GM12878 (cell line): ENCODE measurements at regions not wholly inside any gene's neighbourhood (a gene's known extent, or its start where the extent isn't known, plus 50 kb on each side); places are given as distances from the start of the nearest gene placed in this dataset.

ENCODE experiments used
- ATAC-seq: fragments of 200-7000 bp; cut with Tn5 transposase; 3 replicates; pipeline ENCODE4 v1.9.1; 2020; ENCODE audit warnings: mild to moderate bottlenecking, moderate library complexity
- BruUV-seq: library from RNA; stranded (reverse); fragments of 400-500 nt; replicated peaks from 2 replicates; lab custom pipeline; 2021; lab: Mats Ljungman, UMichigan
- CTCF ChIA-PET: fragments of 300-600 bp; sonication (Branson Sonifier 250); formaldehyde crosslinking; extraction: SDS; loops from one replicate; lab custom pipeline; 2021; ENCODE audit warnings: inconsistent platforms; lab: Yijun Ruan, JAX
- POLR2A ChIA-PET: fragments of 350-600 bp; formaldehyde crosslinking; extraction: SDS; loops from one replicate; lab custom pipeline; 2021; ENCODE audit warnings: inconsistent platforms; lab: Charles Lee
- RAD21 ChIA-PET: fragments of 300-600 bp; sonication (Branson Sonifier 250); formaldehyde crosslinking; loops from one replicate; lab custom pipeline; 2023; ENCODE audit warnings: antibody characterized with exemption; ENCODE audit not compliant: unreplicated experiment; lab: Charles Lee
- SMC1A ChIA-PET: fragments of 300-600 bp; sonication (Branson Sonifier 250); formaldehyde crosslinking; loops from one replicate; lab custom pipeline; 2023; ENCODE audit not compliant: unreplicated experiment, uncharacterized antibody; lab: Charles Lee
- DNase-seq: peaks from one replicate; pipeline ENCODE4 v3.0.0-alpha.2; 2011; ENCODE audit warnings: low read depth, low spot score
- FAIRE-seq: peaks from 3 replicates; lab custom pipeline; 2011; peaks lifted over from hg19 to GRCh38; lab: Jason Lieb, UNC
- H2AFZ ChIP-seq: 2 replicates; pipeline ENCODE4 v1.6.0; 2011; ENCODE audit warnings: low read depth, low read length, control low read depth; ENCODE audit not compliant: control insufficient read depth
- H3K27ac ChIP-seq: 2 replicates; pipeline ENCODE4 v1.5.1; 2011; ENCODE audit warnings: control low read depth; ENCODE audit not compliant: control insufficient read depth, insufficient read depth
- H3K27me3 ChIP-seq, 2 experiments: replicated peaks in 1 of 2; 2 replicates each; pipeline versions ENCODE4 v1.6.0 to v1.6.1; 2011; ENCODE audit warnings: low read length in 1 of 2; ENCODE audit not compliant: control insufficient read depth in 2 of 2, insufficient read depth in 2 of 2
- H3K36me3 ChIP-seq, 2 experiments: 2 replicates each; pipeline ENCODE4 v1.5.1; 2011; ENCODE audit warnings: low read length in 1 of 2; ENCODE audit not compliant: control insufficient read depth in 2 of 2, insufficient read depth in 2 of 2
- H3K4me1 ChIP-seq: 2 replicates; pipeline ENCODE4 v1.6.1; 2011; ENCODE audit warnings: mild to moderate bottlenecking, low read length, moderate library complexity, mixed read lengths; ENCODE audit not compliant: control insufficient read depth, insufficient read depth
- H3K4me2 ChIP-seq: 2 replicates; pipeline ENCODE4 v1.6.0; 2011; ENCODE audit warnings: control low read depth; ENCODE audit not compliant: control insufficient read depth, insufficient read depth
- H3K4me3 ChIP-seq: fragments of 200-600 bp; sonication (generic); 2 replicates; pipeline ENCODE4 v1.5.1; 2016
- H3K79me2 ChIP-seq: 2 replicates; pipeline ENCODE4 v1.6.0; 2011; ENCODE audit warnings: low read length; ENCODE audit not compliant: control insufficient read depth, insufficient read depth
- H3K9ac ChIP-seq: 2 replicates; pipeline ENCODE4 v1.8.0; 2011; ENCODE audit warnings: low read length, control low read depth, mixed read lengths; ENCODE audit not compliant: control insufficient read depth, insufficient read depth
- H3K9me3 ChIP-seq: replicated peaks from 3 replicates; pipeline ENCODE4 v1.5.1; 2011; ENCODE audit warnings: mild to moderate bottlenecking, low read length; ENCODE audit not compliant: control insufficient read depth, insufficient read depth
- H4K20me1 ChIP-seq: 2 replicates; pipeline ENCODE4 v1.6.0; 2011; ENCODE audit not compliant: control insufficient read depth, insufficient read depth
- BMI1 ChIP-seq: fragments of 450-650 bp; IDR thresholded peaks from 2 replicates; pipeline ENCODE4 v1.6.1; 2016; ENCODE audit warnings: mild to moderate bottlenecking, moderate library complexity, borderline replicate concordance
- CHD1 ChIP-seq: IDR thresholded peaks from 2 replicates; pipeline ENCODE4 v1.6.1; 2012; ENCODE audit warnings: low read depth, low read length, improper control_type of control experiment
- JUND ChIP-seq: IDR thresholded peaks from 2 replicates; pipeline ENCODE4 v1.6.1; 2012; ENCODE audit warnings: low read depth, mild to moderate bottlenecking, low read length, improper control_type of control experiment, moderate library complexity
- MYB ChIP-seq: fragments of 150-350 bp; IDR thresholded peaks from 2 replicates; pipeline ENCODE4 v1.6.1; 2014; ENCODE audit warnings: mild to moderate bottlenecking, low read depth, low read length, borderline replicate concordance
- NR2C2 ChIP-seq: IDR thresholded peaks from 2 replicates; pipeline ENCODE4 v1.6.1; 2011; ENCODE audit warnings: borderline replicate concordance, low read depth; ENCODE audit not compliant: control insufficient read depth, insufficient read length
- RCOR1 ChIP-seq: conservative IDR thresholded peaks from 2 replicates; pipeline ENCODE4 v1.6.1; 2012; ENCODE audit warnings: low read depth, low read length, improper control_type of control experiment
- RFX5 ChIP-seq: IDR thresholded peaks from 2 replicates; pipeline ENCODE4 v1.6.1; 2011; ENCODE audit warnings: low read depth, low read length, improper control_type of control experiment
- SMAD1 ChIP-seq: fragments of 450-650 bp; IDR thresholded peaks from 2 replicates; pipeline ENCODE4 v1.6.1; 2018; ENCODE audit warnings: mild to moderate bottlenecking, low read depth; ENCODE audit not compliant: partially characterized antibody
- SP1 ChIP-seq: IDR thresholded peaks from one replicate; pipeline ENCODE4 v1.6.1; 2011; ENCODE audit warnings: low read depth, low read length
- ZNF207 ChIP-seq: fragments of 450-650 bp; IDR thresholded peaks from 2 replicates; pipeline ENCODE4 v1.6.1; 2014; ENCODE audit warnings: antibody characterized with exemption, mild to moderate bottlenecking, borderline replicate concordance
- ZNF687 ChIP-seq: fragments of 450-650 bp; IDR thresholded peaks from 2 replicates; pipeline ENCODE4 v1.6.1; 2017; ENCODE audit warnings: mild to moderate bottlenecking, moderate library complexity
- WGBS: methylation state at CpG from one replicate; pipeline ENCODE4 v1.1.6; 2016; ENCODE audit warnings: low lambda C conversion rate; ENCODE audit not compliant: insufficient replicate concordance, insufficient coverage; ENCODE audit errors: missing lambda C conversion rate; 5-methylcytosine and 5-hydroxymethylcytosine counted together
- in situ Hi-C: fragments of 300-500 bp; cut with MboI; formaldehyde crosslinking; loops from 9 replicates; pipeline ENCODE4 v1.14.3; 2018; ENCODE audit warnings: mixed read lengths
- intact Hi-C: fragments of 100-400 bp; cut with micrococcal nuclease; formaldehyde crosslinking; loops from one replicate; pipeline ENCODE4 v1.14.2; 2022; ENCODE audit not compliant: unreplicated experiment

- ChIA-PET RAD21 (no interaction called here), SMC1A (no interaction called here), POLR2A (no interaction called here), CTCF (no interaction called here)
- Histone ChIP-seq H3K9me3 (no peaks in the 10 kb centered on the region), H3K4me2 (no peak overlapping the region), H3K4me1 (no peaks in the 10 kb centered on the region), H3K36me3 (no peaks in the 10 kb centered on the region), H3K9ac (no peak overlapping the region), H3K4me3 (no peak overlapping the region), H3K27ac (no peak overlapping the region), H2AFZ (no peak overlapping the region), H4K20me1 (no peaks in the 10 kb centered on the region), H3K79me2 (no peaks in the 10 kb centered on the region), H3K27me3 (no peaks in the 10 kb centered on the region)
- ATAC-seq (no peak), FAIRE-seq (no peak), DNase-seq (no peak)
- intact Hi-C loops (no loop called here), in situ Hi-C loops (no loop called here)
- TF ChIP-seq ZNF207 (no peak), BMI1 (no peak), SP1 (no peak)
- 5% methylated on average over 6 of the region's 6 CpGs for WGBS
- no TSS peak for BruUV-seq
Observed at GRCh38 chr6:168243812-168244376, 75.7 kb downstream of the DACT2 start.

GRCh38 chr6:168242940-168243225 is 76.7 kb downstream of the DACT2 start:
- SMC1A ChIA-PET = no interaction called here
- intact Hi-C loops (no loop called here), in situ Hi-C loops (no loop called here)
- Histone ChIP-seq H3K27ac (no peak overlapping the region), H3K4me3 (no peak overlapping the region), H3K9me3 (no peaks in the 10 kb centered on the region), H3K9ac (no peak overlapping the region), H4K20me1 (no peaks in the 10 kb centered on the region), H3K4me2 (no peak overlapping the region), H3K4me1 (no peaks in the 10 kb centered on the region), H3K36me3 (no peaks in the 10 kb centered on the region), H2AFZ (no peak overlapping the region), H3K79me2 (no peaks in the 10 kb centered on the region), H3K27me3 (no peaks in the 10 kb centered on the region)
- CTCF ChIA-PET = no interaction called here
- FAIRE-seq = no peak
- no peak for ATAC-seq
- RAD21 ChIA-PET = no interaction called here
- DNase-seq = no peak
- WGBS = 12% methylated on average over 8 of the region's 8 CpGs
- BruUV-seq = no TSS peak
- POLR2A ChIA-PET = no interaction called here
- TF ChIP-seq NR2C2 = no peak
- no peak for TF ChIP-seq MYB
- TF ChIP-seq JUND = no peak
- no peak for TF ChIP-seq ZNF687
- TF ChIP-seq CHD1 = no peak
- no peak for TF ChIP-seq RCOR1
- TF ChIP-seq RFX5 = no peak
- no peak for TF ChIP-seq SMAD1
